ENCODE measurements at regions not wholly inside any gene's neighbourhood (a gene's known extent, or its start where the extent isn't known, plus 50 kb on each side); places are given as distances from the start of the nearest gene placed in this dataset.

DNA sequence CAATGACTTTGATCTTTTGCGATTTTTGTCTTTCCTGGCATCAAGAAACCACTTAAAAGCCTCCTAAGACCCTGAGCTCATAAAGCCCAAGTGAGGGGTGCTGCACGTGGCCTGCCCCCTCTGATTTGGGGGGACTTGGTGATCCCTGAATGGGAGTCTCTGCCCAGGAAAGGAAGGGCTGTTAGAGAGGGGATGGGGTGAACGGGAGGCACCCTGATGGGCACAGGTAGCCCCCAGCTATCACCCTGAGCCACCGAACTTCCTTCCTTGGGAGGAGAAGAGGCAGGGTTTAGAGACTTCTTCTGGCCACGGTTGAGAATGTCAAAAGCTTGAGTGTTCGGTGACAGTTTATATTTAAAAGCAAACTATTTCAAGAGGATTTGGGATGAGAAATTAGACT lies 305.5 kb downstream of the ZNF536 start:
- TF ChIP-seq, protein P1, sequence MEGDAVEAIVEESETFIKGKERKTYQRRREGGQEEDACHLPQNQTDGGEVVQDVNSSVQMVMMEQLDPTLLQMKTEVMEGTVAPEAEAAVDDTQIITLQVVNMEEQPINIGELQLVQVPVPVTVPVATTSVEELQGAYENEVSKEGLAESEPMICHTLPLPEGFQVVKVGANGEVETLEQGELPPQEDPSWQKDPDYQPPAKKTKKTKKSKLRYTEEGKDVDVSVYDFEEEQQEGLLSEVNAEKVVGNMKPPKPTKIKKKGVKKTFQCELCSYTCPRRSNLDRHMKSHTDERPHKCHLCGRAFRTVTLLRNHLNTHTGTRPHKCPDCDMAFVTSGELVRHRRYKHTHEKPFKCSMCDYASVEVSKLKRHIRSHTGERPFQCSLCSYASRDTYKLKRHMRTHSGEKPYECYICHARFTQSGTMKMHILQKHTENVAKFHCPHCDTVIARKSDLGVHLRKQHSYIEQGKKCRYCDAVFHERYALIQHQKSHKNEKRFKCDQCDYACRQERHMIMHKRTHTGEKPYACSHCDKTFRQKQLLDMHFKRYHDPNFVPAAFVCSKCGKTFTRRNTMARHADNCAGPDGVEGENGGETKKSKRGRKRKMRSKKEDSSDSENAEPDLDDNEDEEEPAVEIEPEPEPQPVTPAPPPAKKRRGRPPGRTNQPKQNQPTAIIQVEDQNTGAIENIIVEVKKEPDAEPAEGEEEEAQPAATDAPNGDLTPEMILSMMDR (IDR thresholded peaks at IDR 0.05; ENCODE audit: low read depth, low read length, missing control alignments): no peak
- H3K4me3 ChIP-seq (ENCODE audit: low read depth, low read length): no peak overlapping the region
- H3K27ac ChIP-seq: no peak overlapping the region
- in situ Hi-C loops (cut with HindIII; ENCODE audit: low pct_ligation_motif_present, low sequenced_read_pairs): no loop called here
- no peaks in the 10 kb centered on the region for H3K36me3 ChIP-seq (replicated peaks)
- DNase-seq: no peak
- no peaks in the 10 kb centered on the region for H3K27me3 ChIP-seq (replicated peaks)

DNA sequence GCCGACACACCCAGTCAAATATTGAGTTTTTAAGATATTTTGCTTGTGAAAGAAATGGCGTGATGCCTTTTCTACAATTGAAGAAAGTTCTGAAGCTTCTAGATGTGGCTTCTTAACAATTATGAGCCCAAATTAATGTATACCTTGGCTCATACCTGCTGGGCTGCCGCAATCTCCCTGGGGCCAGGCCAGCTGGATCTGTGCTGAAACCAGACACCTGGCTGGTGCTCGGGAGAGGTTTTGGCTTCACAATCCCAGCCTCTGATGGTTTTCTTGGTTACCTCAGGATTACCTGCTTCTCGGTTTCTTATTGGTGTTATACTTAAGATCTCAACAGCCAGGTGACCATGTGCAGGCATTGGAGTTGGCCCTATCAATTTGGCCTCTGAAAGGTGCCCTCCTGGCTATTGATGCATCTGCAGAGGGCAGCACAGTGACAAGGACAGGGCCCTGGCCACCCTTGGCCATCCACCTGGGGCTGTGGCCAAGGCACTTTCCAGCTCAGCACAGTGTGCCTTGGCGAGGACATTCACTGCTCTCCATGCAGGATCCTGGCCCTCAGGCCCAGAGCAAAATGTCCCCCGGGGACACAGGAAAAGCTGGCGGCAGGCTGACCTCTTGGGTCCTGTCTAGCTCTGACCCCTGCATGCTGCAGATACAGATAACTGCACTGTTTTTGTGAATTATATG lies 305.0 kb downstream of the ZNF536 start:
- H3K36me3 ChIP-seq (replicated peaks): no peaks in the 10 kb centered on the region
- no peak for DNase-seq
- no peak overlapping the region for H3K27ac ChIP-seq
- H3K4me3 ChIP-seq (ENCODE audit: low read depth, low read length): no peak overlapping the region
- H3K27me3 ChIP-seq (replicated peaks): no peaks in the 10 kb centered on the region
- TF ChIP-seq, protein P1 (IDR thresholded peaks at IDR 0.05; ENCODE audit: low read depth, low read length, missing control alignments): no peak
- in situ Hi-C loops (cut with HindIII; ENCODE audit: low pct_ligation_motif_present, low sequenced_read_pairs): no loop called here

DNA sequence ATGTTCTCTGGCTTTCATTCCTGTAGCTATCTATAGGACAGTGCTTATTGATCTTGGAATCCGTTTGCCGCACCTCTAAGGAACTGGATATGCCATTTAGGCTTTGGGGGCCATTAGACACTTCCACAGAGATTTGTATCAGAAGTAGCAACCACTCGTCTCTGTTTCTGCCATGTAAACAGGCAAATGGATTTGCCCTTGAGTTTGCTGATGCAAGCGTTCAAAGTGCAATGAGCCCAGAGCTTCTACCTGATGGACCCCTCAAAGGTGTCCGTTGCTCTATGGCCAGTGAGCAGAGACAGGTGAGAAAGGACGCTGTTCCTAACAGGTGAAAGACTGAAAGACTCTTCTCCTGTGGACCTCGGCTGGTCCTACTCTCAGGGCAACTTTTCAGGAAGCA lies 302.9 kb downstream of the ZNF536 start:
- no peak for DNase-seq
- Histone ChIP-seq H3K36me3 (replicated peaks) (no peaks in the 10 kb centered on the region), H3K27ac (no peak overlapping the region), H3K4me3 (ENCODE audit: low read depth, low read length) (no peak overlapping the region), H3K27me3 (replicated peaks) (no peaks in the 10 kb centered on the region)
- in situ Hi-C loops (cut with HindIII; ENCODE audit: low pct_ligation_motif_present, low sequenced_read_pairs): no loop called here
- TF ChIP-seq, protein P1 (IDR thresholded peaks at IDR 0.05; ENCODE audit: low read depth, low read length, missing control alignments): no peak

DNA sequence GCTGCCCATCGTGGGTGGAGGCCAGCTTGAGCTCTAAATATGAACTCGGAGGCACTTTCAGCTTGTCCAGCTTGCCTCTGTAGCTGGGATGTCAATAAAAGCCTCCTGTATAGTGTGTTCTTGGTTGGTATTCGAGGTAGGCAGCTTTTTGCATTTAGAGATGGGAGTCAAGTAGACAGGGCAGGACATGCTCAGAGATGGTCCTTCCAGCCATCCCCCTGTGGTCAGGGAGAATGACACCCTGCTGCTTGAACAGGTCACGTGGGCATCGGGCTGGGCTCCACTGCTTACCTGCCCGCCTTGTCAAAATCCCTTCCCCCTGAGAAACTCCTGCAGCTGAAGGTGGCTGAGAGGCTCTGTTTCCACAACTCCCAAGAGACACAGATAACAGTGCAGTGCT lies 302.5 kb downstream of the ZNF536 start:
- DNase-seq: no peak
- Histone ChIP-seq H3K27me3 (replicated peaks) (no peaks in the 10 kb centered on the region), H3K36me3 (replicated peaks) (no peaks in the 10 kb centered on the region), H3K27ac (no peak overlapping the region), H3K4me3 (ENCODE audit: low read depth, low read length) (no peak overlapping the region)
- in situ Hi-C loops (cut with HindIII; ENCODE audit: low pct_ligation_motif_present, low sequenced_read_pairs): no loop called here
- TF ChIP-seq, protein P1 (IDR thresholded peaks at IDR 0.05; ENCODE audit: low read depth, low read length, missing control alignments): no peak

DNA sequence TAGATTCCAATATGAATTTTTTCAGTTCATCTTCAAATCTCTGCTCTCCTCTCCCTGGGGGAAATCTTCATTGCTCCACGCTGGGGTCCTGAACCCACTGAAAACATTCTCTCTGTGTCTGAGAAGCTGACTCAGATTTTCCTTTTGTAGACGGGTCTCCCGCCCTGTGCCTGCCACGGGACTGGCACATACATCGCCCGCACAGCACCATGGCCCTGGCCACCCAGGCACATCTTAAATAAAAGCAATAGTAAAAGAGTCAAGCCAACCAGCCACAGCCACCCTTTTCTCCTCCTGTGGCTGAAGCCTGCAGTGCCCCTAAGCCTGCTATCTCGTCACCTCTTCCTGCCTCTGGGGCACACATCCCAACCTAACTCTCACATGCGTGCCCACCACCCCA lies 301.2 kb downstream of the ZNF536 start:
- TF ChIP-seq, protein P1 (IDR thresholded peaks at IDR 0.05; ENCODE audit: low read depth, low read length, missing control alignments): no peak
- Histone ChIP-seq H3K4me3 (ENCODE audit: low read depth, low read length) (no peak overlapping the region), H3K27me3 (replicated peaks) (no peaks in the 10 kb centered on the region), H3K36me3 (replicated peaks) (no peaks in the 10 kb centered on the region), H3K27ac (no peak overlapping the region)
- in situ Hi-C loops (cut with HindIII; ENCODE audit: low pct_ligation_motif_present, low sequenced_read_pairs): no loop called here
- no peak for DNase-seq

DNA sequence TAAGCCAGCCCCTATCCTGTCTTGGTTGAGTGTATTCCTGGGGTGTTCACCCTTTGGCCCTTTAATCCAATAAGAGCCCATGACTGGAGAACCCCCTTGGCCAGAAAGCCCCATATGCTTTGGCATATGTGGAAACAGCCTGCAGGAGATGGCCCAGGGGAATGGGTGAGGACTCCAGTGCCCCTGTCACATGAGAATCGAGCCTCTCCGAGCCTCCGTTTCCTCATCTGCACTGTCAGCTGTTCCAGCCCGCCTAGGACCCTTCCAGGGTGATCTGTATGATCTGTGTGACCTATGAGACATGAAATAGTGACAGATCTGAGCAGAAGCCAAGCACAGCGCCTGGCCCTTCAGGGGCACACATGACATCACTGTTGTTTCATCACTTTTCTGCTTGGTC lies 300.7 kb downstream of the ZNF536 start:
- TF ChIP-seq, protein P1 (IDR thresholded peaks at IDR 0.05; ENCODE audit: low read depth, low read length, missing control alignments): no peak
- no peak overlapping the region for H3K27ac ChIP-seq
- no peak for DNase-seq
- no peak overlapping the region for H3K4me3 ChIP-seq (ENCODE audit: low read depth, low read length)
- no peaks in the 10 kb centered on the region for H3K36me3 ChIP-seq (replicated peaks)
- in situ Hi-C loops (cut with HindIII; ENCODE audit: low pct_ligation_motif_present, low sequenced_read_pairs): no loop called here
- no peaks in the 10 kb centered on the region for H3K27me3 ChIP-seq (replicated peaks)

Data from brain microvascular endothelial cell (primary cell).